Activated CD4-positive, alpha-beta T cell treated with anti-CD3 and anti-CD28 coated beads for 48 hours (primary cell): ENCODE measurements at regions not wholly inside any gene's neighbourhood (a gene's known extent, or its start where the extent isn't known, plus 50 kb on each side); places are given as distances from the start of the nearest gene placed in this dataset.

Experiments
- DNase-seq: peaks from one replicate; pipeline ENCODE4 v3.0.0-alpha.2; 2020

- DNase-seq: no peak
Measured at GRCh38 chr5:2257326-2258244, 374.9 kb upstream of the IRX4 start.

DNA sequence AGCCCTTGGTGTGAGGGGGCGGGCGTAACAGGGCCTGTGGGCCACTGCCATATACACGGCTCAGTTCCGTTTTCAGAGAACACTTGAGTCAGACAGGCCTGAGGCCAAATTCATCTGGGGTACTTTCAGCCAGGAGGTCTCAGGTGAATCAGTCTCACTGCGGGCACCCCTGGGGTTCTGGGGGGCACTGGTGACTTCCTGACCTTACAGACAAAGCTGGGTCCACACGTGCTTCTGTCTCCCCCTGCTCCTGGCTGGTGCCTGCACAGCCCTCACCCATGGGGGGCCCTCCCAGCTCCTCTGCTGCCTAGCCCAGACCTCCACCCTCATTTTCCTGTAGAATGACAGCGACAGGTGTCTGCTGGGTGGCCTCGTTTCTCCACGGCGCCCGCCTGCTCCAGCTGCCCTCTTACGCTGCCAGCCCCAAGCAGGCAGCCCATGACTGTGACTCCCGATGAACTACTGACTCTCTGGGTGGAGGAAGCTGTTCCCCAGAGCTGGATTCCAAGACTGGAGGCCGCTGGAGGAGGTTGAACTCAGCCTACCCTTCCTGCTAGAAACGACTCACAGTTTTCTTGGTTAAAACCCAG is 374.1 kb upstream of the IRX4 start:
- DNase-seq: no peak

- DNase-seq: no peak
Measured at GRCh38 chr5:2255915-2256690, 373.4 kb upstream of the IRX4 start.

DNA sequence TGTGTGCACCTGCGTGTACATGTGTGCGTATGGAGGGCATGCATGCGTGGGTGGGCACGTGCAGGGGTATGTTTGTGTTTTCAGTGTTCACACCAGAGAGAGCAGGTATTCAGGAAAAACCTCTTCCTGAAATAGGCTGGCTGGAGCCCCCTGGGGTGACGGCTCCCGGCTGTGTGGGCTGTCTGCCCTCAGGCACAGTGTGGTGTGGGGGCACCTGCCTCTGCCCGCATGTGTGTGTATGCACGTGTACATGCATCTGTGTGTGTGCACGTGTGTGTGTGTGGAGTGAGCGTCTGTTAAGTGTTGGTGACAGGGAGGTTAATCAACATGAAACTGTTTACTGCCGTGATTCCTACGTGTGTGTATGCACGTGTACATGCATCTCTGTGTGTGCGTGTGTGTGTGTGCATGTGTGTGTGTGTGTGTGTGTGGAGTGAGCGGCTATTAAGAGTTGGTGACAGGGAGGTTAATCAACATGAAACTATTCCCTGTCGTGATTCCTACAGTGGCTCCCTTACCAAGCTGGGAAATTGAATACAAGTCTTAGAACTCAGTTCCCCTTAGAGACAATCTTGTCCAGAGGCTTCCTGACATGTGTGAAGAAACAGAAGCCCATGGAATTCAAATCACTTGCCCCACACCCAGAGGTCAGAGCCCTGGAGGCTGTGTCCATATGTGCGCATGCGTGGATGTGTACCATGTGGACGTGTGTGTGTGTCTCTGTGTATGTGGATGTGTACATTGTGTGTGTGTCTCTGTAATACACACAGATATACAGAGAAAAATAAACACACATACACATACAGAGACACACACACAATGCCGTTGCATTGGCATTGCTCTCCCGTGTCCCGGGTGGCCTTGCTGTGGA is 372.4 kb upstream of the IRX4 start:
- DNase-seq: no peak

GRCh38 chr5:2254406-2254805 is 371.7 kb upstream of the IRX4 start:
- DNase-seq: no peak

DNA sequence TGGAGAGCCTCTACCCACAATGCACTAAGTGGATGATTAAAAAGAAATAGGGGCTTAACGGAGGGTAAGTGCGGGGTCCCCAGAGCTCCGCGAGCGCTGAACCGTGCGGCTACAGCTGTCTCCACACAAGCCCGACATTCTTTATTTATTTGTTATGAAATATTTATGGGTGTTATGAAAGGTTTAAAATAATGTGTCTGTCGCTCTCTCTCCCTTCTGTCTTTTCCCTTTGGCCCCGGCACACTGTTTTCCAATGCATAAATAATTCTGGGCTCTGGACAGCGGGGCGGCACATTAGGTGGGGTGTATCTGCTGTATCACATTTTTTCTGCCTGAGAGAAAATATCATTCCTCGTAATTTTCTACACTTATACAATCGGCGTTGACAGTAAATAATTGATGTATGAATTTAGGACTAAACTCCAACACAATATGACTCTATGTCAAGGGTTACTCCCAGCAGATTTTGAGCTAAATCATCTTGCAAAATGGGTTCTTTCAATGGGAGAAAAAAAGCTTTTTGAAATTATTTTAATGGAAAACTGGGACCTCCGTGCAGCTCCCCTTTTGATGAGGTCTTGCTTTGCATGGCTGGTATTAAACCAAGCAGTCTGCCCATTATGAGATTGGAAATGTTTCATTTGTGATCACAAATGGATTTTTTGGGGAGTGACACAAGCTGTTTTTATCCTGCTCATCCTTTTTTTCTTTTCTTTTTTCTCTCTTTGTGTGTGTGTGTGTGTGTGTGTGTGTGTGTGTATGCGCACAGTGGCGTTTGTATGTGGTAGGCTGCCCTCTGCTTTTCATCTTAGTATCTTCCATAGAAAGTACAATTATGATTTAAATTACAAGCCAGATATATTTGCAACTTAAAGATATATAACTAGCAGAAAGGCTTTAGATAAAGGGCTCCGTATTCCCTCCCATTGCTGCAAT is 370.6 kb upstream of the IRX4 start:
- no peak for DNase-seq

DNA sequence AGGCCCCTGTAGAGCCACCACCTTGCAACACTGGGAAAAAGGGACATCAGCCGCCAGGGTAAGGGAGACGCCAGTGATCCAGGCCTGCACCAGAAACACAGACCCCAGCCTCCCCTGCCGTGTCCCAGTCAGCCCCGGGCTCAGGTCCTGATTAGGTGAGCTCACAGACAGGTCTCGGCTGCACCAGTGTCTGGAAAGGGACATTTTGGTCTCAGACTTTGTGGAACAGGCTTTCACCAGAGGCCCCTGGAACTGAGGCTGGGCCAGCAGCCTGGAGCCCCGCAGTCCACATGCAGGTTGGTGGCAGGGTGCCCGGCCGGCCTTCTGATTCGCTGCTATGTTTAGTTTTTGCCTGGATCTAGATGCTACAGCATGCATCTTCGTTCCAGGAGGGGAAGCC is 369.0 kb upstream of the IRX4 start:
- no peak for DNase-seq

DNA sequence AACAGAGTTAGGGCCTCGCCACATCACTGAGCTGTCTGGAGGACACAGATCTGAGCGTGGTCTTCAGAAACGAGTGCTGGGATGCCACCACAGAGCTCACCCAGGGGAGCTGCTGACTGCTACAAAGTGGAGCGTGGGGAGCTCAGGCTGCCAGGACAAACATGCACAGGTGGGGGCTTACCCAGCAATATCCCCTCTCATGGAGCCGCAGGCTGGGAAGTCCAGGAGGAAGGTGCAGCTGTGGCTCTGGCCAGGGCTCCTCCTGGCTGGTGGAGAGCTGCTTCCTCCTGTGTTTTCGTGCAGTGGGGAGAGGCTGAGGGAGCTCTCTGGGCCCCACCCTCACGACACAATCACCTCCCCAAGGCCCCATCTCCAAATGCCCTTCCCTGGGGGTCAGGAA is 368.6 kb upstream of the IRX4 start:
- DNase-seq: no peak

GRCh38 chr5:2250365-2250950 is 367.7 kb upstream of the IRX4 start:
- no peak for DNase-seq

- no peak for DNase-seq
Measured at GRCh38 chr5:2249442-2249841, 366.7 kb upstream of the IRX4 start.

DNA sequence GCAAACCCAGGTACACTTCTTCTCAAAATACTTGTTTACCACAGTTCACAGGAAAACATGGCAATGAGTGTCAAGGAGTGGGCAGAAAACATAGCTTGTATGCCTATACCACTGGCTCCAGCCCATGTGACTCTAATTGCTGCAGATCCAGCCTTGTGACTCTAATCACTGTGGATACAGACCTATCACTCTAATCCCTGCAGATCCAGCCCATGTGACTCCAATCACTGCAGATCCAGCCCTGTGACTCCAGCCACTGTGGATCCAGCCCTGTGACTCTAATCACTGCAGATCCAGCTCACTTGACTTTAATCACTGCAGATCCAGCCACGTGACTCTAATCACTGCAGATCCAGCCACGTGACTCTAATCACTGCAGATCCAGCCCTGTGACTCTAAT is 366.3 kb upstream of the IRX4 start:
- no peak for DNase-seq

- no peak for DNase-seq
Measured at GRCh38 chr5:2242539-2242938, 359.8 kb upstream of the IRX4 start.

DNA sequence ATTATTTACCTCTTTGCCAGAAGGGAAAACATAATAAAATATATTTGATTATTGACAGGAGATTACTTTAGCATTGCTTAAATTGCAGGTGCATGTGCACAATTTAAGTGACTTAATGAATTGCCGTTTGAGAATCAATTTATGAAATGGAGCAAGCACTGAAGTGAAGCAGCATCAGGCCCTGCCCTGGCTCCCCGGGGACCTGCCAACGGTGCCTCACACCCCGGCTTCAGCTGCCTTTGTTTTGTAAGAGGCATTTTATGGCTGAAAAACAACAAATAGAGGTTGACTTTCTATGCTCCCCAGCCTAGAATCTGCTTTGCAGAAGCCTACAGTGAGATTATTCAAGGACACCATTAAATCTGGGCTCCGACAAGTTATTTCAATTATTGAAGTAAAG is 359.1 kb upstream of the IRX4 start:
- DNase-seq: no peak

DNA sequence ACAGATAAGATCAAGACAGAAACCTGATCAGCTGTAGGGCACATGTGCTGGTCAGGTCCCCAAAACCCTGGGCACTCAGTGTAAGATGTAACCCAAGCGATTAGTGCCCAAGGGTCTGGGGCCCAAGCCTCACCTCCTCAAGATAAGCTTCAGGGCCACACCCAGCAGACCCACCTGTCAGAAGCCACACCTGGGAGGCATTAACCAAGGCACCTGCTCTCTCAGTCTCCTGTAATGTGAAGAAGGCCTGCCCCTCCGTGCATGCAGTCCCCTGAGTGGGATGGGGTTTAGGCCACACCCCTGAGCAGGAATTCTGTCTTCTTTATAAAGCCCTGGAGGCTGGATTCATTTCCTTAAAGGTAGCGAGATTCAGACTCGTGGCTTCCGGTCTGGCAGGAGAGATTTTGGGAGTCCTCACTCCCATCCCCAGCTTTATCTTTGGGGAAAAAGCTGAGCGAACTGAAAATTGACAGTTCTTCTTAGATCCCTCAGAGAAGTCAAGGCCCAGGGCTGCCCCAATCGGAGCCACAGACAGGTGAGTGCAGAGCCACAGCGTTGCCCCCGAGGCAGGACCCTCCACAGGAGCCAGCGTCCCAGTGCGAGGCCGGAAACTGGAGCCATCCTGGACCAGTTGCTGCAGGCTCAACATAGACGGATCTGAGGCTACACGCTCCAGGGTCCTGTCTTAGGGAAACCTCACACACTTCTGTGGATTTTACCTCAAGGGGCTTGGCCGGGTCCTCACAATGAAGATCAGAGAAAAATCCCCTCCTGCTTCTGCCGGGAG is 357.6 kb upstream of the IRX4 start:
- DNase-seq: no peak

GRCh38 chr5:2239201-2239910 is 356.6 kb upstream of the IRX4 start:
- DNase-seq: no peak

DNA sequence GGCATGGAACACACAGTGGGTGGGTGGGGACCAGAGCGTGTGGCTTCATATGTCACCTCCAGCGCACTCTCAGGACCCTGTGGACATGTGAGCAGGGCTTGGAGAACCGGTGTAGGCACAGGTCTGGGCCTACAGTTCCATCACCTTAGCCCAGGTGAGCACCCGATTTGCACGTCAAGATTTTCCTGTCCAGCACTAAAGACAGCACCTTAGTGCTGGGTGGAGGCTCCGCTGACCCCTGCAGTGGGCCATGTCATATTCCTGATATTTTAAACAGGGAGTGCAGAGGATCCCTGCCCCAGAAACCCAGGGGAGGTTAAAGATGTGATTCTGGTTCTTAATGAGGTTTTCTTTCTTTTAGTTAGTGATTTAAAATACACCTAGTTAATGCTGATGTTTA is 356.0 kb upstream of the IRX4 start:
- DNase-seq: no peak

DNA sequence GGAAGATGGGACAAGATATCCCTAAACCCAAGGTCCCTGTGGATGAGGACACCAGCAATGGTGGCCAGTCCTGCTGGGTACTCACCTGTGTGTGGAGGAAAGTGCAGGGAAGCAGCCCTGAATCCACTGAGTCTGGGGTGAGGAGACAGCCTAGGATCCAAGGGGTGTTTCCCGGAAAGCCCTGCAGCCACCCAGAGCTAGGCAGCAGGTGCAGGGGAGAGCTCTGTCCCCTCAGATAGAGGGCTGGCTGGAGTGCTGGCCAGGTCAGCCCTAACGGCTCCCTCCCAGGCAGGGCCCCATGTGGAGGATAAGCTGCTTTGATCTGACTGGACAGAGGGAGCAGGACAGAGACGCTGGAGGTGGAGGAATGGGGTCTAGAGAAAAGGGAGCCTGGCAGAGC is 344.7 kb upstream of the IRX4 start:
- no peak for DNase-seq

DNA sequence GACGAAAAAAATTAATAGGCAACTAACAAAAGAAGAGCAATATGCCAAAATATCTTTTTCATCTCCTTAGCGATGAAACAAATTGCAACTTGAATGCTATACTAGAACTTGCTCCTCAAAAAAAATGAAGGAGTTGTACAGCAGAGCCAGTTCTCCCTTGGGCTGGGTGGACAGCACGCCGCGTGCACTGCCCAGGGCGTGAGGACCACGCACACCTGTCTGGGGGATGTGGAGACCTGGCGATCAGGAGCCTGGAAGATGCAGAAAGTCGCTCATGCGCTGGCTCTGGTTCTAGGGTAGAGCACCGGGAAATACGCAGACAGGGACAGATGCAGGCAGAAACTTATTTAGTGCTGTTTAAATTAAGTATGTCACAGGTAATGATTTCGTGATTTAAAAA is 342.0 kb upstream of the IRX4 start:
- DNase-seq: no peak

DNA sequence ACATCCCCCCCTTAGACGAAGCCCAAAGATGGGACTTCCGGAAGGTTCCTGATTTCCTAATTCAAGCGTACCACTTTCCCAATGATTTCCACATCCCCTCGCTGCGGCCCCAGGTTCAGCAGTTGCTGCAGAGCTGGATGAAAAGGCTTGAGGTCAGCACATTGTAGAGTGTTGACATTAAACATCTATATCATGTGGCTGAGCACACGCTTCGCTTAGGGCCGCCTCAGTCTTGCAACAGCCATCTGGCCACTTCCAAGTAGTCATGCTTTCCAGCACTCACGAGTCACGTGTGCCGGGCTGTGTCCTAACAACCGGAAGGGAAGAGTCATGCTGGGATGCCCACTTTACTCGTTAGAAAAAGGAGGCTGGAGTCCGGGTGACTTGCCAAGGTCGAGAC is 340.6 kb upstream of the IRX4 start:
- no peak for DNase-seq
